GM18520 (cell line): ENCODE measurements at regions not wholly inside any gene's neighbourhood (a gene's known extent, or its start where the extent isn't known, plus 50 kb on each side); places are given as distances from the start of the nearest gene placed in this dataset.
"Not testable (repeated sequence)": the region's sequence is repeated elsewhere in the genome, so short reads cannot be mapped to it uniquely, and the experiment has no call there.

Source experiments
- ATAC-seq: cut with Tn5 transposase; IDR thresholded peaks from one replicate; pipeline ENCODE4 v1.9.1; 2021; ENCODE audit not compliant: unreplicated experiment

DNA sequence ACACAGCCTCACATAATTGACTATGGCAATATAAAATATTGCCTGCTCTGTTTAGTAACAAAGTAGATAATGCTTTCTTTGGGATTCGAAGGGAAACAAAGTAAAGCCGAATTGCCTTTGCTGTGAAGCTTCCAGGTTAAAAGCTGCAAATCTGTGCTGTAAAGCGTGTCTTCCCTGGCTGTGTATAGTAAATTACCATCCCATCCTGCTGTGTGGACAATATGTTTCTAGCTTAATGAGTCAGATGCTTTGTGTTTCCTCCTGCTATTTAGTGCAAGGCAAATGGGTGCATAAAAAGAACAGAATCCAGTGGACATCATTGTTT is 265.1 kb downstream of the SOCS6 start:
- ATAC-seq: no peak

DNA sequence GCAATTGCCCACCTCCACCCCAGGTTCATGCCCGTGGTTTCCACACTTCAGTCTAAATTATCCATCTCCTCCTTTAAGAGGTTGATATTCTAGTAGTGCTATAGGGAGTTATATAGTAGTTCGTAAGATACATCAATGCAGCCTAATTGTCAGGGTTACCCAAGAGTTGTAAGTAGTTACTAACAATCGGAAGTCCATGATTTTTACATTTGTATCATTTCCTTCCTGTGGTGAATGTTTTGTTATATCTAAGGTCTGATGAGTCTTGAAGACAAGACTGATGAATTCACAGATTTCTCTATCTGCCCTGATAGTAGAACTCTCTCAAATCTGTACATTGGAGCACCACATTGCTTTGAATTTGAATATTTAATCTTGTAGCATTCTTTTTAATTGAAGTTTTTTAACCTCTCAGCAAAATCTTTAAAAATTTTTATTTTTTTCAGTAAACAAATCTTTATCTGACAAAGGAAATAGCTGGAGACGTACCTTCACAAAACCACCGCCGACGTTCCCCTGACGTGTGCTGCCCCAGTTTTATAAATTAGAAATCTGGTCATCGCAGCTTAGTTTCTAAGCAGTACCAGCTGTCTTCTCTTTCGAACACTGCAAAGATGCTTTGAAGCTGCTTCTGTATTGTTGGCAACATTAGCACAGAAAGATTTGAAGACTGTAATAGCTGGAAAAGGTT is 264.5 kb downstream of the SOCS6 start:
- ATAC-seq: no peak

DNA sequence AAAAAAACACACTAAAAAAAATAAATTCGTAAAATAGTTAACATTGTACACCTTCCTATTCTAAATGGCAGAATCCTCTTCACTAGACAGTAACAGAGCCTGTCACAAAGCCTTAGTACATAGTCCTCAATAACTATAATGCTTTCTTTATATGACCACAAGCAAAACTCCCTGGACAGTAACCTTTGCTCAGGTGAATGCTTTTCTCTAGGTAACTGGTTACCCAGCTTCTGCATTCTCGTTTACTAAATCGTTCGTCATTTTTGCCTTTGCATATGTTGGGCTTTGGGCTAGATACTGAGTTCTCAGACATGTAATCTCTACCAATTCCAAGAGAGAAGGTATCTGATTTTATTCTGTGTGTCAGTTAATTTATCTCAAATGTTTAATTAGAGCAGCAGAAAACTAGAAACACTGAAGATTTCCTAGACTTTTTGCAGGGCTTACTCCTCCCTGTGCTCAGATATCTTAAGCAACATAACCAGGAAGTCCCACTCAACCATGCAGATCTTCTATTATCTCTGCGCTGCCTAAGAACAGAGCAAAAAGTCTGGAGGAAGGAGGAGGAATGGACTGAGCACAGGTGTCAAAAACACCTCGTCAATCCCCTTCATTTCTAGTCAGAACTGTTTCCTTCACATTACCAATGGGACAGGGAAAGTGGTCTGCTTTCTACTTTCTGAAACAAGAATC is 247.7 kb downstream of the SOCS6 start:
- no peak for ATAC-seq

DNA sequence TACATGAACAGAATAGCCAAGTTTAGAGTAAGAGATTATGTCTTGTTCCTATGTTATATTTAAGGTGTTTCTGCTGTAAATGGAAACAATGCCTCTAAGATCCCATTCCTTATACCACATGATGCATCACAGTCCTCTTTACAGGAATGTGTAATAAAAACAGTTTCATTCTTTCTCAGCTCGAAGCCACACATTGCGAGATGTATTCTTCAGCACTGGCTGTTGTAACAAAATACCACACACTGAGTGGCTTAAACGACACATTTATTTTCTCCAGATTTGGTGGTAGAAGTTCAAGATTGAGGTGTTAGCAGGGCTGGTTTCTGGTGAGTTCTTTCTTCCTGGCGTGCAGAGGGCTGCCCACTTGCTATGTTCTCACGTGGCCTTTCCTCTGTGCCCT is 246.2 kb downstream of the SOCS6 start:
- no peak for ATAC-seq

DNA sequence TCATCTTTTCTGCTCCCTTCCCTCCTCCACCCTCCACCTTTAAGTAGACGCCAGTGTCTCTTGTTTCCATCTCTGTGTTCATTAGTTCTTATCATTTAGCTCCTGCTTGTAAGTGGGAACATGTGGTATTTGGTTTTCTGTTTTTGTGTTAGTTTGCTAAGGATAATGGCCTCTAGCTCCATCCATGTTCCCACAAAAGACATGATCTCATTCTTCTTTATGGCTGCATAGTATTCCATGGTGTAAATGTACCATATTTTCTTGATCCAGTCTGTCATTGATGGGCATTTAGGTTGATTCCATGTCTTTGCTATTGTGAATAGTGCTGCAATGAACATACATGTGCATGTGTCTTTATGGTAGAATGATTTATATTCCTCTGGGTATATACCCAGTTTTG is 236.5 kb downstream of the SOCS6 start:
- not testable (repeated sequence) for ATAC-seq

DNA sequence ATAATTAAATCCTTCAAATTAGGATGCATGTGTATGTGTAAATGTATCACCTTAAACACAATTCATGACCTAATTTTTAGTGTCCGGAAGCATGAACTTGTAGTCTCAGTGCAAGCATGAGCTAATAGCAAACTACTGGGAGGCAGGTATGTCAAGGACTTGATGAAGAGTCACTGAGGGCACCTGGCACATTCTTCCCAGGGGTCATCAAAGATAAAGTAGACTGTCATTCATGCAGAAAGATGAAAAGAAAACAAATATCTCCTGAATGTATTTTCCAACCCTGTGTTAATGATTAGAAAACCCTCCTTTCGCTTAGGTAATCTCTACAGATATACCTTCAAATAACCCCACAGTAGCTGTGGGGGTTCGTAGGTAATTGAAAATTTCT is 234.9 kb downstream of the SOCS6 start:
- no peak for ATAC-seq

DNA sequence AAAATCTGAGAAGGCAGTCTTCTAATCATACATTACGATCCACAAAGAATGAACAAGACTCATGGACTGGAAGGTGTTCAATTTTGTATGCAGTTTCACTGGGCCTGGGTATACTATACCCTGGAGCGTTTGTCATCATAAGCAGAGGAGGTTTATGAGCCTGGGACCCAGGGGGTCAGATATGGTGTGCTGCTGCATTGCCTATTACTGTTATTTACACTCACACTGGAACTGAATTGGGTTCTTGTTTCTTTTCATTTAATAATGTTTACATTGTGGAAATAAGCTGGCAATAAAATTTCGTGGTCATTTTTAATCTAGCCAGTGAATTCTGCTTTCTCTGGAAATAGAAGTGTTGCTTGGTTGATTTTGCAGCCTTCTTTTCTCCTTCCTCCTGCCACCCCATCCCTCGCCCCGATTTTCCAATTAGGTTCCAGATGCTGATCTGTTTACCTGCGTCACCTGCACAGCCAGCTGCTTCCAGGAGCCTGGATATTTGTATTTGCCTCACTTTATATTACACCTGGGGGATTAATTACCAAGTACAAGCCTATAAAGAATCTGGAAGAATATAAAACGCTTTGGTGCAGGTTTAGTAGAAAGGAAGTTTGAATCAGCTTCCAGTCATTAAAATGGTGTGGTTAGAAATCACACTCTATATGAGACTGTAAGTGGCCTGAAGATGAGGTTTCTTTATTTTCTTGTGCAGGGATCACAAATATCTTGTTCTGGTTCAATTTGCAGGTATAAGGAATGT is 234.4 kb downstream of the SOCS6 start:
- no peak for ATAC-seq

DNA sequence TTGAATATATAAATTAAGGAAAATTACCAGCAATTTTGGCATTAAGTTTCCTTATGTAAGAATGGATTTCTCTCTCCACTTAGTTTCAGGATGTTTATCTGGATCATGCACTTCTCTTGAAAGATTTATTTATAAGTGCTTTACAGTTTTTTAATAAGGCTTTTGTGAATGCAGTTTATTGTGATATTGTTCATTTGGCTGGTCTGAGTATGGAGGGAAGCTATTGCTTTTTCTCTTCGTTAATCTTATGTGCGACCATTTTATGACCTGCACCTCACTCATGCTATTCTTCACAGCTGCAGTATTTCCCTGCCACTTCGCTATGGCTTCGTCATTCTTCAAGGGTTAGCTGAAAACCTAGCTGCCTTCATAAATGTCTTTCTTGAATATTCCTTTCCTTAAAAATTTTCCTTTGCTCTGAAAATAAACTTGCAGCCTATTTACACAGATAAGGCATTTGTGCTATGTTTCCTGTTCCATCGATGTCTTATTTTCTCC is 233.4 kb downstream of the SOCS6 start:
- ATAC-seq: no peak

DNA sequence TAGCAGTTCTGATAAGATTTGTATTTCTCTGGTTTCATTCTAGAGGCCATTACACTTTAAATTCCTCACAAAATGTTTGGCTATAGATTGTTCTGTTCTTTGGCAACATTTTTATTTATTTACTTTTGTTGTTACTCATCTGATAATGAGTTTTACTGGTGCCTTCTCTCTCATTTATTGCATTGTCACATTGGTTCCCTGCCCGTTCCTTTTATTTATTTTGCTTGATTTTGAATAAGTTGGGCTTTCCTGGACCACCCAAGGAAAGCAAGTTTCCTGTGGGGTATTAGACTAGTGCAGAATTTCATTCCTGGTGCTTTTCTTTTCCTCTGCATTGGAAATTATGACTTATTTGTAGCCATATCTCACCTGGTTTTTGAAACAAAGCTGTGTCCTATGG is 232.0 kb downstream of the SOCS6 start:
- ATAC-seq: no peak

DNA sequence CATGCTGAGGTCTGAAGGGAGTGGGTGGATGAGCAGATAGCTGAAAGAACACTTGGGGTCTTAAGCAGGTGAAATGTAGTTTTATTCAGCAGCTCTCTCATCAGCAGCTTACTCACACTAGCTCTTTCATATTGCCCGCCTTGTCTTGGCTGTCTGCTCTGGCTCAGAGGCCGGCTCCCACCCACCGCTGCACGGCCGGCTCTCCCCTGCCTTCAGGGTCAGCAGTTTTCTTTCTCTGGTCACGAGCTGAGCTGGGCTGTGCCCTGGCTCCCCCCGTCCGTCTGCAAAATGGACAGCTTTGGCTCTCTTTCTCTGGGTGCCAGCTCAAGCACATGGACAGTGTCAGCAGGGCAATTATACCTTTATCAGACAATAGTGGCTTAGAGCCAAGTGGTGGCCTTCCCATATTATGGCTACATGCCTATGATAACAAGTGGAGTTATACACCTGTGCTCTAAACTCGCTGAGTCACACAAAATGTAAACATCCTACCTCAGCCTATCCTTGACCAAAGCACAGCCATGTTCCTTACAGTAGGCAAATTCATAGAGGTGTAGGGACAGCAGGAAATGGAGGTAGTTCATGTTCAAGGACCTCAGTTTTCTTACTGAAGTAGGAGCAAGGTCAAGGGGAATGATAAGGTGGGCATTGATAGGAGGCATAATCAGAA is 224.8 kb downstream of the SOCS6 start:
- ATAC-seq: no peak

DNA sequence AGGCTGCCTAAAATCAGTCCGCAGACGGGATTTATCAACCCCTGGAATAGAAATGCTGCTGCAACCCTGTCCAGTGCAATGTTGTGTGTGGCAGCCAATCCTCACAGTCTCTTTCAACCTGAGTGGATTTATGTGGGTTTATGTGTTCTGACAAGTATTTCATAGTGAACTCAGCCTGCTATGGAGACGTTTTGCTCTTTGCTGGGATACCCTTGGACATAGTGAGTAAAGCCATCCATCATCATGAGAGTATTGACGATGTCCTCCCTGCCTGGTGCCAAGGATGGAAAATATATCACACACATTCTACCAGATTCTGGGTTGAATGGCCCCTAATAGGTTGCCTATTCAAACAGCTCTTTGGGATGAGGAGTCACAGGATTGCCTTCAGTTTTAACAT is 219.1 kb downstream of the SOCS6 start:
- no peak for ATAC-seq

DNA sequence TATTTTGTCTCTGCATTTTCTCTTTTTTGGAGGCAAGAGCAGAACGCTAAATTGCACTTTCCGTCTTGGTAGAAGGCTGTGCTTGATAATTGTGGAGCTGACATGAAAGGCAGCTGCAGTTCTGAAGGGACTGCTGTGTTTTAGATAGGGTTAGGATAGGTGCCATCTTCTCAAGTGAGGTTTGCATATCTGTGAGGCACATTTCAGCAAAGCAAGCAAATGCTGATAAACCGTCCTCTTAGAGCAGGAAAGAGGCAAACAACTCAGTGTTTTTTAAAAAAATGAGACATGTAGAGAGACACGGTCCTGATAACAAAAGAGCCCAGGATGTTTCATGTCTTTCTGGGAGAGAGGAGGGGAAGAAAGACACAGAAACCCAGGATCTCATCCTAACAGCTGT is 217.7 kb downstream of the SOCS6 start:
- ATAC-seq: no peak

DNA sequence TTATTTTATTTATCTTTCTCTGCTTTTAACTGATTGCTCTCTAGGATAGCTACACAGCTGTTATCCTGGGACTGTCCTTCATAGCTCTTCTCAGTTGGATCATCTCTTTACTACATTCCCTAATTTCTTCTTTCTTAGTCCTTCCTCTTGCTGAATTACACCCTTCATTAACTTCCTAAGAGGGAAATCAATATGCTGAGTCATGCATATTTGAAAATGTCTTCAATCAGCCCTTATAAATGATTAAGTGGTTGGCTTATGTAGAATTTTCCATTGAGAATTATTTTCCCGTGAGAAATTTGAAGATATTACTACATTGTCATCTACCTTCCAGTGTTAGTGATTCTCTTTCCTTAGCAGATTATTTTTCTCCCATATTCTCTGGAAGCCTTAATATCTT is 214.2 kb downstream of the SOCS6 start:
- no peak for ATAC-seq

DNA sequence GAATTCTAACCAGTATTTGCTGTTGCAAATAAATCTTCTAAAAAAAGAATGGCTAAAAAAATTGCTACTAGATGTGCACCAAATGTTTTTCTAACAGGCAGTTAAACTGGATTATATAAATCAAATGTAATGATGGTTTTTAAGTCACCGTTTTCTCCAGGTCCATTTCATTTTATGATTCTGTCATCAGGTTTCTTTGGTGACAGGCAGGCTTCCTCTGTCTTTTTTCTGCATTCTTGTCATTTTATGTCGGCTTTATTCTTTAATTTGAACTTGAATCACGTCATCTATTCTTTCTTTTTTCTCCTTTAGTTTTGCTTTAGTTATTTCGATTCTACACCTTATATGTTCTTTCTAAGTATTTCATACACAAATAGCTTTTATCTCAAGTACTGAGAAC is 212.5 kb downstream of the SOCS6 start:
- no peak for ATAC-seq

DNA sequence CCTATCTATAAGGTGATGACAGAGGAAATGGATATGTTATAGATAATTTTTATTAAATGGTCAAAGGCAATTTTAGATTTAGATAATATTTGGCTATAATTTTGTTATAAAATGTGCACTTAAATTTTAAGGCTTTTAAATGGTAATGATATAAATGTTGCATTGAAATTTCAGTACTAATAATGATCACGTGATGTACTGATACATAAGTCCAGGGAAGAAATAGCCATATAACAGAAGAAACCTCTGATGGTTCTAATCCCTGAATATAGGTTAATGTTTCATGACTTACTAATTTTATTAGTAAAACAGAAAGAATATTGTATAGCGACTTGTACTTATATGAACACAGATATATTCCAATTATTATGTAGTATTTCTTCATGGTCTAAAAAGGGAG is 211.9 kb downstream of the SOCS6 start:
- ATAC-seq: no peak

DNA sequence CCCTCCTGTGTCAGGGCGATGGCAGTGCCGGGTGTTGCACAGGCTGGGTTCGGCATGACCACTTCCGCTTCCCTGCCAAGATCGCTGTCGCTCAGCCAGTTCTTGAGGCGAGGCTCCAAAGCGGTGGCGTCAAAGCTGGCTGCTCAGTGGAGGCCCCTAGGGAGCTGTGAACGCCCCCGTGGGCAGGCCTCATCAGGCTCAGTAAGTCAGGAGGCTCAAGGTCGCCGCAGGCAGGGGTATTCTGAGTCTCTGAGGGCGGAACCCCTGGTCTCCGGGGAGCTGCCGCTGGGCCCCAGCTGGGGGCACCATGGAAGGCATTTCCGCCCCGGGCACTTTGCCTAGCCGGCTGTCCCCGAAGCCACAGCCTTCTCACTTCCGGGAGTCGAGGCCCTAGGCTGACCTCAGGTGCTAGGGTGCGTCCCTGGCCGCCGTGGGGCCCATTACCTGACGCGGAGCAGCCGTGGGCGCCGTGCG is 210.4 kb downstream of the SOCS6 start:
- ATAC-seq: no peak

DNA sequence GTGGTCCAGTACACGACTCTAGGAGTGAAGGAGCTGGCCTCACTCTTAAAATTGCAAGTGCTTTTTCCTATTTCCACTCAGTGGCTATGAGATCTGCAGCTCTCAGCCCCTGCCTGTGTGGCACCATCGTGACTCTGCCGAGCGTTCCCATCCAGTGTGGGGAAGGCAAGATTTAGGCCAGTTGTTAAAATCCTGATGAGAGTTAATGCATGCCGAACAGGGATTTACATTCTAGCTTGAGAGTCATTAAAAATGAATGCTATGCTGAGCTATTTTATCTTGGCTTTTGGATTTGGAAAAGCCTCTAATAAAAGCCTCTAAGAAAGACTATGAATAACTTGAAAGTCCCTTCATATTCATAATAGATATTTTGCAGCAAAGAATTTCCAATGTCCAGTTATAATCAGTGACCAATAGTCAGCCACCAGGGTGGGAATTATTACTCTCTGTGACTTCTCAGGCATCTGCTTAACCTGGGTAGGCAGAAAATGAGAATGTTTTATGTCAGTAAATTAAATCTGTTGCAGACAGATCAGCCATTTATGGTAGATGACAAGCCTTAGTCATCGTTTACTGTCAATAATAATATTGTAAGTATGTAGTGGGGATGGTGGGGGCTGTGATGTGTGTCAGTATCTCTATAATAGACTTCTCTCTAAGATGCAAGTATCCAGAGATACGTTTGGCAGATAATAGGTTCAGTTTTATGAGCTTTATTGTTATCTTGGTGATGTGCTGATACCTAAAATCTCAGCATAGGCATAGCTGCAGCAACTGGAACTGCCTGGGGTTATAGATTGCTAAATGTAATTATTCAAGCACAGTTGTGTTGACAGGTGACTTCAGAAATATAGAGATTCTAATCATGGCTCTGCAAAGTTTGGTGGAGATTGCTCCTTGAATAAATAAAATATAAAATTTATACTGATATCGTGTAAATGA is 207.8 kb downstream of the SOCS6 start:
- no peak for ATAC-seq

DNA sequence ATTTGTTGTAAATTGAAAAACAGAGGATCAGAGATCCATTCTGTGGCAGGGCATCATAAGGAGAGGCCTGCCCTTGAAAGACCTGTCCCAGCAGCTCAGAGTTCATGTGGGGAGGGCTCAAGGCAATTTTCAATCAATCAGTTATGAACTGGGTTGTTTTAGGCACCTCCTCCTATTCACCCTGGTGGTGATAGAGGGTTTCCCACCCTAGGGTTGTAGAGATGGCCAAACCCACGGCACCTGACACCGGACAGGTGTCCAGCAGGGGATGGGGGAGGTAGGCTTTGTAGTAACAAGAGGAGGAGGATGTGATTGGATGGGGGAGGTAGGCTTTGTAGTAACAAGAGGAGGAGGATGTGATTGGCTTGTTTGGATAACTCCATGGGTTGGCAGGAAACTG is 205.7 kb downstream of the SOCS6 start:
- no peak for ATAC-seq

DNA sequence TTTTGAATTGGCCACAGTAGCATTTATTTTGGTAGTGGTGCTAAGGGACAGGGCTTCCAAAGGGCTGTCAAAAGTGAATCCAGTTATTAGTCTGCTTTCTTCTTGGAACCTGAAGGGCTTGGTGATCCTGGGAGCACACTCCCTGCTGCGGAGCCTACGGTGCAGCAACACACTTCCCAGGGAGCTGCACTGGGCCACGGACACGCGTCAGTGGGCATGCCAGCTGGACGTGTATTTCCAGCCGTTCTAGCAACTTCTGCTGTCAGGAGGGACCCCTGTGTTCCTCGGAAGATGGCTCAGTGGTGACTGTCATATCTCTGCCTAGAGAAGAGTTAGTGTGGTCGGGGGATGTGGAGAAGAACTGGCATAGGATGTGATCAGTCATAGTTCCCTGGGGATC is 204.6 kb downstream of the SOCS6 start:
- no peak for ATAC-seq

DNA sequence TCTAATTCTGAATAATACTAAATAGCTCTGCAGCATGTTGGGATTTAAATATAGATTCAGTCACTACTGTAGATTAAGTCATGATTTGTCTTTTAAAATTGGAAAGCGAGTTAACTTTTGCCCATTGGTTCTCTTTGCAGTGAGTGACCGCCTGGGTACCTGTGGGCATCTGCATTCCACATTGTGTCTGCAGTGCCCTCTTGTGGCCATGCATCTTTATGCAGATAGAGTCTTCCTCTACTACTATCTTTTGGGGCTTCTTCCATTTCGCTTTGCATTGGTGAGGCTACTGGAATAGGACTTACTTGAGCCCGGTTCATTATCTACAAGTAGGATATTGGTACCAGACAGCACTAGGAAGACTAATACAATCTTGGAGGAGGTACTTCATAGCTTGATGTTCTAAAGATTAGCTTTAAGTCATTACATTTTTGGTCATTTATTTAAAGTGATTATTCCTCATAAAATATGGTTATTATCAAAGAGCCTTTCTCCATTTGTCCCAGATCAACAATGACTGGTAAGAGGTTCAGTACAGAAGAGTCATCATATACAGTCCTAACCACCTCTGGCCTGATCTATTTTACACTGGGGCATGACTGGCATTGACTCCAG is 203.0 kb downstream of the SOCS6 start:
- peak; percentile 87 for ATAC-seq
